DND-41 (cell line): ENCODE measurements at regions not wholly inside any gene's neighbourhood (a gene's known extent, or its start where the extent isn't known, plus 50 kb on each side); places are given as distances from the start of the nearest gene placed in this dataset.

Experiments used
- ATAC-seq: fragments of 200-7000 bp; cut with Tn5 transposase; 3 replicates; pipeline ENCODE4 v1.9.1; 2021; ENCODE audit warnings: low read depth; ENCODE audit not compliant: insufficient read depth
- DNase-seq: peaks from one replicate; pipeline ENCODE4 v3.0.0-alpha.2; 2020
- H2AFZ ChIP-seq: 2 replicates; pipeline ENCODE4 v1.6.0; 2012; ENCODE audit warnings: low read depth, low read length
- H3K27ac ChIP-seq: 2 replicates; pipeline ENCODE4 v1.5.1; 2012; ENCODE audit warnings: low read length, inconsistent platforms
- H3K27me3 ChIP-seq: fragments of 200-600 bp; sonication (generic); 2 replicates; pipeline ENCODE4 v1.6.0; 2012; ENCODE audit warnings: low read length, mild to moderate bottlenecking, inconsistent platforms; ENCODE audit not compliant: insufficient read depth, poor library complexity
- H3K36me3 ChIP-seq: 2 replicates; pipeline ENCODE4 v1.5.1; 2012; ENCODE audit warnings: low read length, inconsistent platforms; ENCODE audit not compliant: insufficient read depth
- H3K4me1 ChIP-seq: 2 replicates; pipeline ENCODE4 v1.5.1; 2012; ENCODE audit warnings: mild to moderate bottlenecking, low read length; ENCODE audit not compliant: insufficient read depth
- H3K4me2 ChIP-seq: 2 replicates; pipeline ENCODE4 v1.6.0; 2012; ENCODE audit warnings: mild to moderate bottlenecking, moderate library complexity, low read length, inconsistent platforms; ENCODE audit not compliant: insufficient read depth
- H3K4me3 ChIP-seq, 2 experiments: fragments of 200-600 bp in 1 of 2; shearing (Covaris generic) in 1 of 2; 2 replicates each; pipeline ENCODE4 v1.5.1; 2012 to 2016; ENCODE audit warnings: inconsistent platforms in 2 of 2, low read length in 2 of 2, mild to moderate bottlenecking in 2 of 2, low read depth in 1 of 2, moderate library complexity in 1 of 2
- H3K79me2 ChIP-seq: 2 replicates; pipeline ENCODE4 v1.6.0; 2012; ENCODE audit warnings: low read length, inconsistent platforms; ENCODE audit not compliant: insufficient read depth
- H3K9ac ChIP-seq: 2 replicates; pipeline ENCODE4 v1.6.0; 2012; ENCODE audit warnings: low read depth, mild to moderate bottlenecking, inconsistent platforms, low read length, moderate library complexity
- H3K9me3 ChIP-seq: 2 replicates; pipeline ENCODE4 v1.5.1; 2012; ENCODE audit warnings: low read length, moderate library complexity, mild to moderate bottlenecking, inconsistent platforms; ENCODE audit not compliant: insufficient read depth, severe bottlenecking
- H4K20me1 ChIP-seq: 2 replicates; pipeline ENCODE4 v1.6.0; 2012; ENCODE audit warnings: low read length; ENCODE audit not compliant: insufficient read depth
- EZH2 ChIP-seq: IDR thresholded peaks from 3 replicates; pipeline ENCODE4 v1.6.1; 2012; ENCODE audit warnings: borderline replicate concordance, low read depth, mild to moderate bottlenecking, moderate library complexity, low read length, inconsistent platforms; ENCODE audit not compliant: severe bottlenecking
- TF ChIP-seq, protein P1 (sequence below): IDR thresholded peaks from 2 replicates; pipeline ENCODE4 v1.5.1; 2012; ENCODE audit warnings: borderline replicate concordance, low read length, moderate library complexity, mild to moderate bottlenecking; ENCODE audit not compliant: poor library complexity, severe bottlenecking; ENCODE audit errors: extremely low read depth

DNA sequence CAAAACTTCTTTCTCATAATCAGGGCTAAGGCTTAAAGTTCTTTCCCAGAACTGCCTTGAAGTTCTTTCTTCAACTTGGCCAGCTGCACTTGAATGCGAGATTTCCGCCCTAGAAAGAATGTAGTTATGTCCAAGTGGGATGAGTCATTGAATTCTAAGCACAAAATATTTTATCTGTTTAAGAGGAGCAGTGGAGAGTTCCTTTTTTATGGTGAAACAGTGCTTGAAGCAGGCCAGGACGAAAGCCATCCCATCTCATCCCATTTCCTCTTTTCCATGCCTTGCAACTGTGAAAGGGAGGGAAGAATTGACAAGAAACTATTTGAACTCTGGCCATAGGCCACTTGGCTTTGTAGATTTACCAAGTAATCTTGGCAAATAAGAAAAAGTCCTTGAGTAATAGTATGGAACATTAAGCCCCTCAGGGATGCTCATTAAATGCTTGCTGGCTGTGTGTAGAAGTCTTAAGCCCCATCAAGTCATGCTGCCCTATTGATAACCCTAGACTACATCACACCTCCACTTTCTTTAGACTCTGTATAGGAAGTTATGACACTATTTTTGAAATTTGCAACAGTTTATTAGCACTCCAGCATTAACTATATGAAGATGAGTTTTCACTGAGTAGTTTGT lies 174.5 kb downstream of the KCTD12 start:
- no peak overlapping the region for H2AFZ ChIP-seq
- H3K9me3 ChIP-seq = no peaks in the 10 kb centered on the region
- no peak overlapping the region for H3K4me3 ChIP-seq
- no peaks in the 10 kb centered on the region for H3K36me3 ChIP-seq
- TF ChIP-seq, protein P1, sequence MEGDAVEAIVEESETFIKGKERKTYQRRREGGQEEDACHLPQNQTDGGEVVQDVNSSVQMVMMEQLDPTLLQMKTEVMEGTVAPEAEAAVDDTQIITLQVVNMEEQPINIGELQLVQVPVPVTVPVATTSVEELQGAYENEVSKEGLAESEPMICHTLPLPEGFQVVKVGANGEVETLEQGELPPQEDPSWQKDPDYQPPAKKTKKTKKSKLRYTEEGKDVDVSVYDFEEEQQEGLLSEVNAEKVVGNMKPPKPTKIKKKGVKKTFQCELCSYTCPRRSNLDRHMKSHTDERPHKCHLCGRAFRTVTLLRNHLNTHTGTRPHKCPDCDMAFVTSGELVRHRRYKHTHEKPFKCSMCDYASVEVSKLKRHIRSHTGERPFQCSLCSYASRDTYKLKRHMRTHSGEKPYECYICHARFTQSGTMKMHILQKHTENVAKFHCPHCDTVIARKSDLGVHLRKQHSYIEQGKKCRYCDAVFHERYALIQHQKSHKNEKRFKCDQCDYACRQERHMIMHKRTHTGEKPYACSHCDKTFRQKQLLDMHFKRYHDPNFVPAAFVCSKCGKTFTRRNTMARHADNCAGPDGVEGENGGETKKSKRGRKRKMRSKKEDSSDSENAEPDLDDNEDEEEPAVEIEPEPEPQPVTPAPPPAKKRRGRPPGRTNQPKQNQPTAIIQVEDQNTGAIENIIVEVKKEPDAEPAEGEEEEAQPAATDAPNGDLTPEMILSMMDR = no peak
- TF ChIP-seq EZH2 = no peak
- ATAC-seq (no peak), DNase-seq (no peak)
- no peaks in the 10 kb centered on the region for H3K27me3 ChIP-seq
- no peaks in the 10 kb centered on the region for H3K4me1 ChIP-seq
- no peak overlapping the region for H3K9ac ChIP-seq
- no peaks in the 10 kb centered on the region for H3K79me2 ChIP-seq
- no peak overlapping the region for H3K4me2 ChIP-seq
- H3K27ac ChIP-seq = no peak overlapping the region
- no peaks in the 10 kb centered on the region for H4K20me1 ChIP-seq

- H3K9ac ChIP-seq = no peak overlapping the region
- no peak overlapping the region for H3K27ac ChIP-seq
- no peak overlapping the region for H3K4me3 ChIP-seq
- H2AFZ ChIP-seq = no peak overlapping the region
- TF ChIP-seq, protein P1 = no peak
- no peak for TF ChIP-seq EZH2
- no peaks in the 10 kb centered on the region for H3K79me2 ChIP-seq
- no peaks in the 10 kb centered on the region for H3K9me3 ChIP-seq
- no peak for ATAC-seq
- H4K20me1 ChIP-seq = no peaks in the 10 kb centered on the region
- H3K27me3 ChIP-seq = no peaks in the 10 kb centered on the region
- no peaks in the 10 kb centered on the region for H3K36me3 ChIP-seq
- no peak overlapping the region for H3K4me2 ChIP-seq
- H3K4me1 ChIP-seq = no peaks in the 10 kb centered on the region
- DNase-seq = no peak
Measured at GRCh38 chr13:76709851-76710250, 176.4 kb downstream of the KCTD12 start.

- Histone ChIP-seq H4K20me1 (no peaks in the 10 kb centered on the region), H3K4me2 (no peak overlapping the region), H3K4me1 (no peaks in the 10 kb centered on the region), H3K27me3 (no peaks in the 10 kb centered on the region), H3K79me2 (no peaks in the 10 kb centered on the region), H2AFZ (no peak overlapping the region), H3K9me3 (no peaks in the 10 kb centered on the region), H3K27ac (no peak overlapping the region), H3K36me3 (no peaks in the 10 kb centered on the region), H3K9ac (no peak overlapping the region), H3K4me3 (no peak overlapping the region)
- TF ChIP-seq, protein P1 = no peak
- no peak for TF ChIP-seq EZH2
- no peak for DNase-seq
- ATAC-seq = no peak
Measured at GRCh38 chr13:76708138-76708688, 178.0 kb downstream of the KCTD12 start.
